HG03108 (cell line): ENCODE measurements at regions not wholly inside any gene's neighbourhood (a gene's known extent, or its start where the extent isn't known, plus 50 kb on each side); places are given as distances from the start of the nearest gene placed in this dataset.
"Not testable (repeated sequence)": the region's sequence is repeated elsewhere in the genome, so short reads cannot be mapped to it uniquely, and the experiment has no call there.

Source experiments
- ATAC-seq: cut with Tn5 transposase; IDR thresholded peaks from one replicate; pipeline ENCODE4 v1.9.1; 2021; ENCODE audit warnings: moderate library complexity; ENCODE audit not compliant: unreplicated experiment

- no peak for ATAC-seq
These were observed 169.3 kb upstream of the NR5A2 start for GRCh38 chr1:199858171-199858570.

GRCh38 chr1:199858856-199859255 is 168.7 kb upstream of the NR5A2 start:
- no peak for ATAC-seq

GRCh38 chr1:199859491-199859933 is 168.0 kb upstream of the NR5A2 start:
- ATAC-seq: no peak

DNA sequence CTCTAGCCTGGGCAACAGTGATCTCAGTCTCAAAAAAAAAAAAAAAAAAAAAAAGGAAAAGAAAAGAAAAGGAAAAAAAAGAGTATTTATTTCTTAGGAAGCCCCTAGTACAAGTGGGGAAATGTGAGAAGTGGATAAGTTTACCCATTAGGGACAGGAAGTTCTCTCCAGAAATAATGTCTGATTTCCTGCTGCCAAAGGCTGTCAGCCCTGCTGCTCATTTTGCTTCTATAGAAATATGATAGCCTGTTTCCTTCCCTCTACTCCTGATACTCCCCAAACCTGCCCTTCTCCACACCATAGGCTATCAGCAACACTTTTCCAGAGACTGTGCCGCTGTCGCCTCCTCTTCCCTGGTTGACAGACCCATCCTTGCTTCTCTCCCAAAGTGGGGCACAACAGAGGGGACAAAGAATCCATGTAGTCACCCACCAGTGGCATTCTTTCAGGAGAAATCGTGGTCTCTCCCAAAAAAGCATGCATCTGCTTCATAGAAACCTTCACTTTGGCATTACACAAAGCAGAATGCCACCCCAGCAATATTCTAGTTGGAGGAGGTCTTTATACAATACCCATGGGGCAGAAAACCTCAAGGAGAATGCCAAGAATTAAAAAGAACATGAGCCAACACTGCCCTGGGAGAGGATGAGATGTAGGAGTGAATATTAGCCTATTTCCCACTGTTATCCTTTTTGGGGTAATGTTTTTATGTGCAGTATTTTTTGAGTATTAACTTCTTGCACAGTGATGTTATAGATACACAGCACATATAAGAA is 166.3 kb upstream of the NR5A2 start:
- no peak for ATAC-seq

GRCh38 chr1:199862047-199862446 is 165.5 kb upstream of the NR5A2 start:
- ATAC-seq: no peak

DNA sequence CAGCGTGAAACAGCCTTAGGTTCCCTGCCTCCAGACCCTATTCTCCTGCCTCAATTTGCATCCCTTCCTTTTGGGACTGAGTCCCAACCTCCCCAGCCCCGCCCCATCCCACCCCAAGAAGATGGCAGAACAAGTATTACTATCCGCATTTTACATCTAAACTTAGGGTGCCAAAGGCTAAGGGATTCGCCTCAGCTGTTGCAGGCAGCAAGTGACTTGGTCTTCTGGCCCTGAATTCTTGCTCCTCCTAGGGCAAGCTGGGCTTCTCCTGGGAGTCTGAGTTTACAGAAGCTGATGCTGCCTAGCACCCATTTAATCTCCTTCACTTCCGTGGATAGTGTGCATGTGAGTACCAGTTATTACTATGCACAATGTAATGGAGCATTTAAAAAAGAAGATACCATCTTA is 161.3 kb upstream of the NR5A2 start:
- ATAC-seq: no peak

DNA sequence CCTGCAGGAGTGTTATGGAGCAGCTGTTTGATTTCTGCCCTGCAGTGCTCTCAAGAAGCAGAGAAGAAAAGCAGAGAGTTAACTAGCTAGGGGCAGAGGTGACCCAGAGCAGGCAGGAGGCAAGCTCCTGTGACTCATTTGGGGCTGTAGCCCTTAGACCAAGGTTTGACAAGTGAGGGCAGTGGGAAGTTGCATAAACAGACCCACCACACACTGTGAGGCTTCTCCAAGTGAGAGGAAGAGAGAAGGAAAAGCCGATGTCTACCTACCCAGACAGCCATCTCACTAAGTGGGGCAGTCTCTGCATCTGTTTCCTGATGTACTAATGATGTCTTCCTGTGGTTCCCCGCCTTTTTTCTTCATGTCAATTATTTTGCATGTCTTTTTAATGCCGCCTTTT is 159.9 kb upstream of the NR5A2 start:
- ATAC-seq: no peak

DNA sequence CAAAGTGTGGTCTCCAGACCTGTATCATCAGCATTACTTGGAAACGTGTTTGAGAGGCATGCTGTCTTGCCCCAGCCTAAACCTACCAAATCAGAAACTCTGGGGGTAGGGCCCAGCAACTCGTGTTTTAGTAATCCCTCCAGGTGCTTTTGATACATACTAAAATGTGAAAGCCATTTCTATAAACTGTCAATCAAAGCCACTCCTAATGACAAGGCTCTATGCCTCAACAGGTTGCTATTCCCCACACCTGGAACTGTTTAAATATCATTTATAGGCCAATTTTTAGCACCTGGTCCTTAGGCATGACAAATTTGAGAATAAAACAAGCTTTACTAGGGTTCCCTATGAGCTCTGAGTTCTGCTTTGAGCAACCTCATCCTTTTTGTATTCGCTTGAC is 158.7 kb upstream of the NR5A2 start:
- ATAC-seq: no peak

GRCh38 chr1:199875337-199875736 is 152.2 kb upstream of the NR5A2 start:
- ATAC-seq: no peak

DNA sequence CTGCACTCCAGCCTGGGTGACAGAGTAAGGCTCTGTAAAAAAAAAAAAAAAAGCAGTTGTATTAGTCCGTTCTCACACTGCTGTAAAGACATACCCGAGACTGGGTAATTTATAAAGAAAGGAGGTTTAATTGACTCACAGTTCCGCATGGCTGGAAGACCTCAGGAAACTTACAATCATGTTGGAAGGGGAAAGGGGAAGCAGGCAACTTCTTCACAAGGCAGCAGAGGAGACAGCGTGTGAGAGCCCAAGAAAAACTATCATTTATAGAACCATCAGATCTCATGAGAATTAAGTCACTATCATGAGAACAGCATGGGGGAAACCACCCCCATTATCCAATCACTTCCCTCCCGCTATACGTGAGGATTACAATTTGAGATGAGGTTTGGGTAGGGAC is 151.7 kb upstream of the NR5A2 start:
- ATAC-seq: no peak

GRCh38 chr1:199877526-199878384 is 149.8 kb upstream of the NR5A2 start:
- ATAC-seq: no peak

DNA sequence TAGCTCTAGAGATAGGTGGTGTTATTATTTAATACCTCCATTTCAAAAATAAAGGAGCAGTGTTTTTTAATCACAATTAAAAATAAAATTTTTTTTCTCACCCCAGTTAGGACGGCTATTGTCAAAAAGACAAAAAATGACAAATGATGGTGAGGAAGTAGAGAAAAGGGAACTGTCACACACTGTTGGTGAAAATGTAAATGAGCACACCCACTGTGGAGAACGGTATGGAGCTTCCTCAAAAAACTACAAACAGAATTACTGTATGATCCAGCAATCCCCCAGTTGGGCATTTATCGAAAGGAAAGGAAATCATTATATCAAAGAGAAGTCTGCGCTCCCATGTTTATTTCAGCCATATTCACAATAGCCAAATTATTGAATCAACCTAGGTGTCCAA is 148.7 kb upstream of the NR5A2 start:
- ATAC-seq: no peak

- ATAC-seq: no peak
These were observed 128.9 kb upstream of the NR5A2 start for GRCh38 chr1:199898654-199899053.

- no peak for ATAC-seq
These were observed 126.2 kb upstream of the NR5A2 start for GRCh38 chr1:199901341-199901740.

- no peak for ATAC-seq
These were observed 120.1 kb upstream of the NR5A2 start for GRCh38 chr1:199907361-199907760.

DNA sequence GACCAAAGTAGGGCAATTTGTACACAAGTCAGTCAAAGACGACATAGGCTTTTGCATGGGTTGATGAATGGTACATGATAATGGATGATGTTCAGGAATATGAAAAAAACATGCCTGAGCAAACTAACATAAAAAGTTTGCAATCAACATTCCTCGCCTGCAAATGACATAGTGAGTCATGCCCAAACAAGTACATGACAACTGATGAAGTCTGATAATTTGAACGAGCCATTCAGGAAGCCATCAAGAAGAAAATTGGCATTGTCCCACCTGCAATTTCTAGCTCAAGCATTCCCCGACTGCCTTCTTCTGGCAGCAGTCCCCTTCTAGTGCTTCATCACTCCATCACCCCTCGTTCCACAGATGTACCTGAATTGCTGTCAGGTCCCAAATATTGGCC is 118.4 kb upstream of the NR5A2 start:
- ATAC-seq: no peak

- ATAC-seq: no peak
These were observed 114.2 kb upstream of the NR5A2 start for GRCh38 chr1:199913318-199913717.

GRCh38 chr1:199914546-199914945 is 113.0 kb upstream of the NR5A2 start:
- no peak for ATAC-seq

DNA sequence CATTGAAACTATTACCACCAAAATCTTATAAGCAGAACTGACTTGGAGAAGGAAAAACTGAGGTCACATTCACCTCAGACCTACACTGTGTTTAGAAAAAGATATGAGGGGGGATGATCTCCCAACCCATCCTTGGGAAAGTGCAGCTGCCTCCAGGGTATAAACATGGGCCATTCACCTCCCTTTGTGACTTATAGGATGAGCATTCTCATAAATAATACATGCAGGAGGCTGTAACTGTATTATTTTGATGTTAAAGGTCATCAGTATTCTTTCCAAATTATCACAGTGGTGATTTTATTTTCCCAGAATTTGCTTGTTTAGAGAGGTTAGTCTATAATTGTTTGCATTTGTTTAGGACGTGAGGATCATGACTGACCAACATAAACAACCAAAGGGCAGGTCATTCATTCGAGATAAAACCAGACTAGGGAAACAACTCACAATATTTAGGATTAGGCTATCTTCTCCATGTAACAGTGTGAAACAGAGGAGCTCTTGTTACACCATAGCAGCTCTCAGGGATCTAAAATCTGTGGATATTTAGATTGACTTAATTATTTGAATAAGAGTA is 109.2 kb upstream of the NR5A2 start:
- no peak for ATAC-seq

GRCh38 chr1:199920635-199921034 is 106.9 kb upstream of the NR5A2 start:
- ATAC-seq: no peak

- no peak for ATAC-seq
These were observed 98.0 kb upstream of the NR5A2 start for GRCh38 chr1:199929556-199929955.

- ATAC-seq: not testable (repeated sequence)
These were observed 97.4 kb upstream of the NR5A2 start for GRCh38 chr1:199930067-199930466.
